Activated T-cell treated with anti-CD3 and anti-CD28 coated beads for 4 hours (primary cell): ENCODE measurements at regions not wholly inside any gene's neighbourhood (a gene's known extent, or its start where the extent isn't known, plus 50 kb on each side); places are given as distances from the start of the nearest gene placed in this dataset.
"Not testable (repeated sequence)": the region's sequence is repeated elsewhere in the genome, so short reads cannot be mapped to it uniquely, and the experiment has no call there.

Source experiments
- DNase-seq: peaks from one replicate; pipeline ENCODE4 v3.0.0-alpha.2; 2020

DNA sequence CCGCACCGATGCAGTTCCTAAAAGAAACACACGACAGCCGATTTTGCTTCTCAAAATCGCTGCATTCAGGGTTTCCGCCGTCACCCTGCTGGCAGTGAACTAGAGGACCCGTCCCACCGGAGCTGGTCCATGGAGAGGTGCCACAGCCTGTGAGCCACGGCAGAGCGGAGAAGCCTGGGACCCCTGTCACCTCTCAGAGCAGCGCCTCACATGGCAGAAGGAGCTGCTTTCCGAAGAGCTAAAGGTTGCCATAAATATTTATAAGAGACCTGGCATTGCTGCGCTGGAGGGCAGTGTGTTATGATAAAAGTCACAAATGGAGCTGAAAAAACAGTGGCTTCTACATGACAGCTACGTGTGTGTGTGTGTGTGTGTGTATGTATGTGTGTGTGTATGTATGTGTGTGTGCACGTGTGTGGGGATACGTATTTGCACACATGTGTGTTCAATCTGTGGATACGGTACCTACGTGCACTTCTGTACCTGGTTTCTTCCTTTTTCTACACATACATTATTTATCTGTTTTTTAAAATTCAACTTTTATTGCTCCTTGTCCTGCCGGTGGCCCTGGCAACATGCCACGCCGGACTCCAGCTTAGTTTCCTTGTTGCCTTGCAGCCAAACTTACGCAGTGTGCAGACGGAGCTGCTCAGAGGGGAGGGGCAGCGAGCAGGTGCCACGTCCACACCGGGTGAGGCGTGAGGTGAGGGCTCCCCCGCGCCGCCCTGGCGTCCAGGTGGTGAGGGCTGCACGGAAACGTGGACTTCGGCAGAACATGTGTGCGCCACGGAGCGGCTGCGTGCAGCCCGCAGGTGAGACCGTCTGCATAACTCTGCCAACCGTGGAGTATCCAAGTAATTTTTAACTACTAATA lies 115.2 kb upstream of the PITRM1 start:
- DNase-seq: no peak

- no peak for DNase-seq
Observed at GRCh38 chr10:3282674-3283017, 110.1 kb upstream of the PITRM1 start.

GRCh38 chr10:3281941-3282673 lies 109.5 kb upstream of the PITRM1 start:
- no peak for DNase-seq

DNA sequence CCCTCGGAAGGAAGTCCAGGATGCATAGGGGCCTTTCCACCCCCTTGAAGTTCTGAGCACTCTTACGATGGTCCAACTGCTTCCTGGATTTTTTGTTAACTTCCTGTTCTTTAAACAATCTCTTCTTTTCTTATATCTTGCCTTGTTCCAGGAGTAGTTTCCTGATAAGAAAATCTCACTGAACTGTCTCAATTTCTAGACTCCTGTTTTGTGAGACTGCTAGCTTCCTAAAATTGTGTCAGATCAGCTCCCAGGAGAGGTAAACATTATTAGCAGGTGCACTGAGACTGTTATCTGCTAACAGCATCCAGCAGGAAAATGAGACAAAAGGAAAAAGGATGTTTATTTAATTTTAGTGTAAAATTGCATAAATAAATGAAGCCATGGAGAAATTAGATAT lies 106.2 kb upstream of the PITRM1 start:
- no peak for DNase-seq

DNA sequence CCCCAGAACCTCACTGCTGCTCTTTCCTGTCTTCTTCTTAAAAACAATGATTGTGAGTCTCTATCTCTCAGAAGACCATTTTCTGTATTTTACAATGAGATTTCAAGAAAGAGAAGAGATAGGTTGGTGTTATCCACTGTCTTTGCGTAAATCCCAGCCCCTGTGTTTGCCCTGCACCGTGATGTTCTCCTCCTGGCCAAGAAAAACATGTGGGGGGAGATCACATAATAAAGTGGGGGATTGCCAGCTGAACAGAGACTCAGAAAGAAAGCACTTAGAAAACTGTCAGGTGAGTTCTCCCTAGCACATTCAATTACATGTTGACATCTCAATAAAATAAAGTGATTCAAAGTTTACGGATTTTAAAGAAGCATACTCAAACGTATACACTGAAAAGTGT lies 105.0 kb upstream of the PITRM1 start:
- DNase-seq: no peak

- DNase-seq: no peak
Observed at GRCh38 chr10:3274414-3274813, 101.8 kb upstream of the PITRM1 start.

GRCh38 chr10:3273966-3274365 lies 101.4 kb upstream of the PITRM1 start:
- no peak for DNase-seq

GRCh38 chr10:3272300-3272699 lies 99.7 kb upstream of the PITRM1 start:
- no peak for DNase-seq

GRCh38 chr10:3271354-3272115 lies 99.0 kb upstream of the PITRM1 start:
- no peak for DNase-seq

GRCh38 chr10:3270577-3271316 lies 98.2 kb upstream of the PITRM1 start:
- no peak for DNase-seq

DNA sequence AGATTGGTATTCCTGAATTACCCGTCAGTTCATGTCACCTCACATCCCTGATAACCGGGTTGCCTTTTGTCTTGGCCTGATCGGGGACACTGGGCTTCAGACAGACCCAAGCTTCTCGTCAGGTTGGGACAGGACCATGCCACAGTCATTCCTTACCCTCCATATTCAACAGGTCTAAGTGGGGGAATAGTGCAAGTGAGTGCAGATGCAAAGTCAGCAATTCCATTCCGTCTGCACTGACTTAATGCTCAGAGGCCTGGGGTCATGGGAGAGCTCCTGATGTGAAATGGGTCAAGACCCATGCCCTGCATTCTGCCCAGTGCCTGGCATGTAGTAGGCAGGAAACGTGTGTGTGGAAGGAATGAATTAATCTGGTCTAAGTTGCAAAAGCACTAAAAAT lies 95.4 kb upstream of the PITRM1 start:
- no peak for DNase-seq

DNA sequence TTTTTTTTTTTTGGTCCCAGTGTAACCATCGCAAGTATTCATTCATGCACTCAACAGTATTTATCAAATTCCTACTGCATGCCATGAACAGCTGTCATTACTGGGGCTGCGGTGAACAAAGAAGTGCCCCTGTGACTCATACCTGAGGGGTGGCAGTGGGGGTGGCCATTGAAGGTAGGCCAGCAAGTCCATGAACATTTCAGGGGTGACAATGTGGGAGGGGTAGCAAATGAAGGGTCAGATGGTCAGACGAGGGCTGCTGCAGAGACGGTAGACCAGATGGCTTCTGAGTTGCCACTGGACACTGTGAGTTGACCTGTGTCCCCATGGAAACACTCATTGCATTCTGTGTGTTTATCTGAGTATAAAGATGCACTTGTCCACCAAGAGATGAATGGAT lies 92.5 kb upstream of the PITRM1 start:
- no peak for DNase-seq

GRCh38 chr10:3264161-3264761 lies 91.7 kb upstream of the PITRM1 start:
- no peak for DNase-seq

- no peak for DNase-seq
Observed at GRCh38 chr10:3263747-3264146, 91.2 kb upstream of the PITRM1 start.

DNA sequence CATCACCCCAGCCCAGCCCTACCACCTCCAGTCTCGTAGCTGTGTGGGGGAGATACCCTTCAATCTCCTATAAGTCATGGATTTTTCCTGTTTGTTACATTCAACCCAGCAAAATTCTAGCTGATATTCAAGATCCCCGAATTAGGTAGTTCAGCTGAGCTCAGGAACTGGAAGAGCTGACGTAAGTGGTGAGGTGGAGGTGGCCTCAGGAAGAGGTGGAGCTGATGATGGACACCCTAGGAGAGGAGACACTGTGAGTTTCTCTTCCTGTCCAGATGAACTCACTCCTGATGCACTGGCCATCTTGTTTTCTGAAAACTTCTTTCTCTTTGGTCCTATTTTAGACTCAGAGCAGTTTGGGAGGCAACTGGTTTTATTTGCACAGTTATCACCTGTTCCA lies 90.5 kb upstream of the PITRM1 start:
- no peak for DNase-seq

- DNase-seq: no peak
Observed at GRCh38 chr10:3261921-3262320, 89.3 kb upstream of the PITRM1 start.

GRCh38 chr10:3260066-3260834 lies 87.7 kb upstream of the PITRM1 start:
- DNase-seq: no peak

- no peak for DNase-seq
Observed at GRCh38 chr10:3259499-3259898, 86.9 kb upstream of the PITRM1 start.

- DNase-seq: no peak
Observed at GRCh38 chr10:3258394-3258793, 85.8 kb upstream of the PITRM1 start.

DNA sequence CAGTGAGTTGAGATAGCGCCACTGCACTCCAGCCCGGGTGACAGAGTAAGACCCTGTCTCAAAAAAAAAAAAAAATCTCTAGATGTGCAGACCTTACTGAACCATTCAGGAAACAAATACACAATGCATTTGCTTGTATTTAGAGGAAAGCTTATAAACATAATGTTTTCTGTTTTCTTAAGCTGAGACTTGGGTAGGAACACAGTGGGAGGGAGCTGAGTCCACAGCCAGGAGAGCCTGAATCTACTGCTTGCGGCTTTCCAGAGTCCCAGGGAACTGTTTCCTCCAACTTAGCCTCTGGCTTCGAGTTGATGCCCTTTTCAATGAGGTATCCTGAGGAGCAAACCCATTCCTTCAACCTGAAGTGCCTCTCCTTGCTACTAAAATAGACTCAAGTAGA lies 83.0 kb upstream of the PITRM1 start:
- DNase-seq: no peak

- DNase-seq: no peak
Observed at GRCh38 chr10:3255075-3255474, 82.5 kb upstream of the PITRM1 start.

GRCh38 chr10:3253974-3254373 lies 81.4 kb upstream of the PITRM1 start:
- DNase-seq: not testable (repeated sequence)
